ENCODE measurements at regions not wholly inside any gene's neighbourhood (a gene's known extent, or its start where the extent isn't known, plus 50 kb on each side); places are given as distances from the start of the nearest gene placed in this dataset.

- TF ChIP-seq CTCF (IDR thresholded peaks at IDR 0.05; ENCODE audit: insufficient read depth, low read length) = no peak
- no peak for TF ChIP-seq POLR2AphosphoS5 (IDR thresholded peaks at IDR 0.05; ENCODE audit: low read depth)
Measured at GRCh38 chr21:35581640-35582039, 478.7 kb downstream of the SETD4 start.

All from HL-60 (cell line).